ENCODE measurements at regions not wholly inside any gene's neighbourhood (a gene's known extent, or its start where the extent isn't known, plus 50 kb on each side); places are given as distances from the start of the nearest gene placed in this dataset.

DNA sequence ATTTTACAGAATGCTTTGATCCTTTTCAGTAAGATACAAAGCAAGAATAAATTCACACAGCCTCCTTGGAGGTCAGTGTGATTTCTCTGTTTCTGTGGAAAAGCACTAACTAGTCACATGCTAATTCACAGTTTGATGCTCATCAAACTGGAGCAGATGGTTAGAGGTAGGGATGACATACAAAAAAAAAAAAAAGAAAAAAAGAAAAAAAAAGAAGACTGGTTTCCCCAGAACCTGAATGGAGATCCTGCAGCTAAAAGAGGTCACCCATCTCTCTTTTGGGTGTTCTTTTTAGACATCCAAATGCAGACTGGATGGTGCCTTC lies 123.7 kb upstream of the ANKRD55 start:
- TF ChIP-seq ATF7 (IDR thresholded peaks at IDR 0.05), result no peak
- no peak for TF ChIP-seq NR1H2 (CRISPR knock-in tag; IDR thresholded peaks at IDR 0.05)
- TF ChIP-seq GABPA (tag; conservative IDR thresholded peaks at IDR 0.05; ENCODE audit: low read depth), result no peak
- TF ChIP-seq CHD4 (IDR thresholded peaks at IDR 0.05; ENCODE audit: insufficient read depth, insufficient replicate concordance, low read depth, low read length, poor library complexity, severe bottlenecking), result no peak
- no peak for TF ChIP-seq MXI1 (IDR thresholded peaks at IDR 0.05; ENCODE audit: low read depth, low read length)
- no peak for TF ChIP-seq PHF20 (IDR thresholded peaks at IDR 0.05; ENCODE audit: partially characterized antibody)
- TF ChIP-seq ZBTB1 (CRISPR knock-in tag; IDR thresholded peaks at IDR 0.05; ENCODE audit: borderline replicate concordance, low read depth), result no peak
- no peak for TF ChIP-seq HMG20B (CRISPR knock-in tag; IDR thresholded peaks at IDR 0.05)
- TF ChIP-seq ZNF133 (CRISPR knock-in tag; IDR thresholded peaks at IDR 0.05), result no peak
- no peak for TF ChIP-seq YY1 (IDR thresholded peaks at IDR 0.05; ENCODE audit: borderline replicate concordance in 1 of 3, control insufficient read depth in 1 of 3, extremely low read depth in 1 of 3, insufficient read depth in 3 of 3, insufficient read length in 1 of 3, insufficient replicate concordance in 2 of 3, low read depth in 1 of 3, low read length in 2 of 3)

Measured in K562 (cell line).